ENCODE measurements at regions not wholly inside any gene's neighbourhood (a gene's known extent, or its start where the extent isn't known, plus 50 kb on each side); places are given as distances from the start of the nearest gene placed in this dataset.

DNA sequence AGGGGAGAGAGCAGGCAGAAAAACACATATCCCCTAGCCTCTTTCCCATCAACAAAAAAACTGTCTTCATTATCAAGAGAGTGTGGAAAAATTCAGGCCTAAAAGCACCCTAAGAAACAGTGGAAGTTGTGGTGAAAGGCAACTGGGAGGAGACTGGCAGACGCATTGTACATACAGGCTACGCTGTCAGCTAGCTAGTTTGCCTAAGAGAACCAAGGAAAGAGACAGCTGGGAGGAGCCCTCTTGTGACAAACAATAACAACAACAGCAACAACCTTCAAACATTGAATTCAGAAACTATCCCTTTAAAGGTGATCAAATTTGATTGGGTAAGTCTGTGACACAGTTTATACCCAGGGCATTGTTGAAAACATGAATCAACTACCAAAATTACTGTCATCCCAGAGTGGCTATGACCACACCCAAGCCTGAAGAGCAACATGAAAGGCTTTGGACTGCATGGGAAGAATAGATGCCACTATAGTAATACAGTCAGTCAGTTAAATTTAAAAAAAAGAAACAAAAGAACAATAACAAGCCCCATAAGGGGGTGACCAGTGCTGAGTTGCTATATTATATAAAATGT, 88.9 kb upstream of the CRIM1 start:
- DNase-seq (ENCODE audit: low read depth) = no peak
- no peak overlapping the region for H3K4me3 ChIP-seq (ENCODE audit: low read length)
- TF ChIP-seq, protein P1, sequence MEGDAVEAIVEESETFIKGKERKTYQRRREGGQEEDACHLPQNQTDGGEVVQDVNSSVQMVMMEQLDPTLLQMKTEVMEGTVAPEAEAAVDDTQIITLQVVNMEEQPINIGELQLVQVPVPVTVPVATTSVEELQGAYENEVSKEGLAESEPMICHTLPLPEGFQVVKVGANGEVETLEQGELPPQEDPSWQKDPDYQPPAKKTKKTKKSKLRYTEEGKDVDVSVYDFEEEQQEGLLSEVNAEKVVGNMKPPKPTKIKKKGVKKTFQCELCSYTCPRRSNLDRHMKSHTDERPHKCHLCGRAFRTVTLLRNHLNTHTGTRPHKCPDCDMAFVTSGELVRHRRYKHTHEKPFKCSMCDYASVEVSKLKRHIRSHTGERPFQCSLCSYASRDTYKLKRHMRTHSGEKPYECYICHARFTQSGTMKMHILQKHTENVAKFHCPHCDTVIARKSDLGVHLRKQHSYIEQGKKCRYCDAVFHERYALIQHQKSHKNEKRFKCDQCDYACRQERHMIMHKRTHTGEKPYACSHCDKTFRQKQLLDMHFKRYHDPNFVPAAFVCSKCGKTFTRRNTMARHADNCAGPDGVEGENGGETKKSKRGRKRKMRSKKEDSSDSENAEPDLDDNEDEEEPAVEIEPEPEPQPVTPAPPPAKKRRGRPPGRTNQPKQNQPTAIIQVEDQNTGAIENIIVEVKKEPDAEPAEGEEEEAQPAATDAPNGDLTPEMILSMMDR (IDR thresholded peaks at IDR 0.05; ENCODE audit: insufficient read depth, low read depth, low read length, missing control alignments) = no peak

DNA sequence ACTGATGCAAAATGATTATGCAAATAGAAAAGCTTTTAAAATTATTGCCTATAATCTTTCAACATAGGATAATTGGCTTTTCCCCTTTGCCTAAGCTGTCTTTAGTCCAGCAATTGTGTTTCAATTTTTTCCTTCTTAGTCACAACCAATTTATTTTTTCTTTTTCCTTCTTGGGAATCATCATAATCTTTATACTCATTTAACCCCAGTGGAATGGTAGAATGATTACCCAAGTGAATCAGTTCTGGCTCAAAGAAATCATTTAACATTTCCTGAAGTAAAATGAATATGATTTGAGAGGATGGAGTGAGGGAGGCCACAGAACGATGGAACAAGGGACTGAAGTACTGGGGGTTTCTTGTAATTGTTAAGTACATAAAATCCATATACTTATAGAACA, 93.0 kb upstream of the CRIM1 start:
- H3K4me3 ChIP-seq (ENCODE audit: low read length) = no peak overlapping the region
- TF ChIP-seq, protein P1 (IDR thresholded peaks at IDR 0.05; ENCODE audit: insufficient read depth, low read depth, low read length, missing control alignments) = no peak
- DNase-seq (ENCODE audit: low read depth) = no peak

DNA sequence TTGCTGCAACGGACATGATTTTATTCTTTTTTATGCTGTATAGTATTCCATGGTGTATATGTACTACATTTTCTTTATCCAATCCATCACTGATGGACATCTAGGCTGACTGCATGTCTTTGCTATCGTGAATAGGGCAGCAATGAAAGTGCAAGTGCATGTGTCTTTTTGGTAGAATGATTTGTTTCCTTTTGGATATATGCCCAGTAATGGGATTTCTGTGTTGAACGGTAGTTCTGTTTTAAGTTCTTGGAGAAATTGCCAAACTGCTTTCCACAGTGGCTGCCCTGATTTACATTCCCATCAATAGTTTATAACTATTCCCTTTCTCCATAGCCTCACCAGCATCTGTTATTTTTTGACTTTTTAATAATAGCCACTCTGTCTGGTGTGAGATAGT, 99.7 kb upstream of the CRIM1 start:
- TF ChIP-seq, protein P1 (IDR thresholded peaks at IDR 0.05; ENCODE audit: insufficient read depth, low read depth, low read length, missing control alignments) = no peak
- DNase-seq (ENCODE audit: low read depth) = no peak
- no peak overlapping the region for H3K4me3 ChIP-seq (ENCODE audit: low read length)

DNA sequence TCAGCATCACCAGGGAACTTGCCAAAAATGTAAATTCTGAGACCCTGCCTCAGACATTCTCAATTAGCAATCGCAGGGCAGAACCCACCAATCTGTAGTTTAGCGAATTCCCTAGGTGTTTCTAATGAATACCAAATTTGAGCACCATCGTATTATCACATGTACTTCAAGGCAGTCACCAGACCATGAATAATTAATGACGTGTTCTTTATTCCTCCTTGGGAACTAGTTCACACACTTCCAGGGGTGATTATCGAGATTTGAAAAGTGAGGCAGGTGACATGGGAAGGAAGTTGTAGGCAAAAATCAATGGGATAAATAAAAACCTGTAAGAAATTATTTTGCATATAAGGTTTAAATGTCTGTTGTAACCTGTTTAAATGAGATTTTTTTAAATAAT, 102.5 kb upstream of the CRIM1 start:
- TF ChIP-seq, protein P1 (IDR thresholded peaks at IDR 0.05; ENCODE audit: insufficient read depth, low read depth, low read length, missing control alignments) = no peak

DNA sequence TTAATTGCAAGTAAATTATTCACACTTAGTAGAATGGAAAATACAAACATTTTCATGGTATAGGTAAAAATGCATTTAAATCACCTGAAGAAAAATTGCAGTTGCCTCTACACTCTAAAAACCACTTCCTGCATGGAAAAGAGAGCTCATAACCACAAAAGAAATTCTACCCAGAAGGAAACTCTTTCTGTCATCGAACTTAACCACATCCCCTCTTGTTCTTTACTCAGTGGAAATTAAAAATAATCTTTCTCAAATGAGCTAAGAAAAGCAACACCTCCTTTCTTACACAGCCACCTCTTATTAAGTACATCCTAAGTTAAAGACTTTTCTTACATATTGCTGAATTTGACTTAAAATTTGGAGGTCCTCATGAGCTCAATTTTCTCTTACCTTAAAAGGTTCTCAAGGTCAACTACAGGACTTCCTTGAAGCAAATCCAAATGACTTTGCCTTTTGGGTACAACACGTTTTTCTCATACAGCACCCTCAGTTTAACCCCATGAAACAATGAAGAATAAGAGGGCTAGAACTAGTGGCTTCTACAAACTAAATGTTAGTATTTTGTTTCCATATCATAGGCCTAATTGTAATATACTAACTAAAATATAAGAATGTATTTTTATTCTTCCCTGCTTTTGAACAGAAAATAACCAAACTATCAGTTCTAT, 109.1 kb upstream of the CRIM1 start:
- TF ChIP-seq, protein P1 (IDR thresholded peaks at IDR 0.05; ENCODE audit: insufficient read depth, low read depth, low read length, missing control alignments) = no peak
- no peak overlapping the region for H3K4me3 ChIP-seq (ENCODE audit: low read length)
- DNase-seq (ENCODE audit: low read depth) = no peak

More for the DNA sequence above, 102.5 kb upstream of the CRIM1 start:
- no peak for DNase-seq (ENCODE audit: low read depth)
- no peak overlapping the region for H3K4me3 ChIP-seq (ENCODE audit: low read length)

DNA sequence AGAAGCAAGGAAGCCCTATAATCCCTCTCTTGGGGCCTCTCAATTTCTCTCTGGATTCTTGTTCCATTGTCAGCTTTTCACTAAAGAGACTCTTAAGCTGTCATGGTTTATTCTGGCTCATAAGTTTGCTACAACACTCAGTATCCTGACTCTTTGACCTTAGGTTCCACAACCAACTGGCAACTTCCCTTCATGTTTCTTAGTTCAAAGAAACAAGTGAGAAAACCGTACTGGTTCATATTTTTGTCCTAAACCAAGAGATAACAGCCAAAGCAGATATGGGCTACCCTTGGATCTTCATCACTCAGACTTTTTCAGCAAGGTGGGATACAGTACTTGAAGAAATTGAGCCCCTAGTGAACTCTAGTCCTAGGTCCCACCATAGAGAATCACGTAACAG, 109.9 kb upstream of the CRIM1 start:
- H3K4me3 ChIP-seq (ENCODE audit: low read length) = no peak overlapping the region
- TF ChIP-seq, protein P1 (IDR thresholded peaks at IDR 0.05; ENCODE audit: insufficient read depth, low read depth, low read length, missing control alignments) = no peak
- DNase-seq (ENCODE audit: low read depth) = no peak

DNA sequence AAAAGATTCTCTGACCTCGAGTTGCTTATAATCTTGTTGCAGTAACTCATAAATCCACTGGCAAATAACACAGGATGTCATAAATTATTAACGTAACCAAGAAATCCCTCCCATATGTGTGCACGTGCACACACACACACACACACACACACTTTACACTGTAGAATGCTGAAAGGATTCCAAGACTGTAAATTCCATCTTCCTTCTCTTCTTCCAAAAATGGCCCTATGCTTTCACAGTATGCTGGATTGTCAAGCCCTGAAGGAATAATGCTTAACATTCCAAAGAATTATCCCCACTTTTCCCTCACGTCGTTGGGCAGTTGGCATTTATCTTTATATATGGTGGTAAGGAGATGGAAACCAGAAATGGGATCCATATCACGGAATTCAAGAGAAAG, 117.5 kb upstream of the CRIM1 start:
- DNase-seq (ENCODE audit: low read depth) = no peak
- no peak overlapping the region for H3K4me3 ChIP-seq (ENCODE audit: low read length)
- TF ChIP-seq, protein P1 (IDR thresholded peaks at IDR 0.05; ENCODE audit: insufficient read depth, low read depth, low read length, missing control alignments) = no peak
